ENCODE measurements at regions not wholly inside any gene's neighbourhood (a gene's known extent, or its start where the extent isn't known, plus 50 kb on each side); places are given as distances from the start of the nearest gene placed in this dataset.

DNA sequence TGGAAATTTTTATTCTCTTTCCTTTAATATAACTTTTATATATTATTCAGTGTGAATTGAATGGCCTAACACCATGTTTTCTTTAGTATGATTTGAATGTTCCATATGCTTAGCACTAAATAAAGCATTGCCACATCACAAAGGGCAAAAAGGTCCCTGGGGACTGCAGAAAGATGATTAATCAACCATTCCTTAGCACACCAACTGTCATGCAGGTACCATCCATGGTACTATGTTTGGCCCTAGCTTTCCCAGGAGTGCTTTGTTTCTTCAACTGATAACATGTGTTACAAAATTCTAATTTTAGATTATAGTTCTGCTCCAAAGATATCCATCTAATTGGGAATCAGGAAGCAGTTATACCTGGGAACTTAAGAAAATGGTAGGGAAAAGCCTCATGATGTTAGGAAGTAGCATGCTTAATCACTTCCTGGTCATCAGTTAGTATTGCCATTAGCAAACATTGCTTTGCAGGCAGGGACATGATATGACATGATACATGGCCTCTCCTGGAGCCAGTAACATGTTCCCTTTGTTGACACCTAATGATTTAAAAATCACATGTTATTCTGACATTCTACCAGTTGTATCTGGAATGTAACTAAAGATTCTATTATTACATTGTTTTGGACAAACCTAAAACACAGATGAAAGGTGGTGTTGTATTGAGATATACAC is 712.6 kb upstream of the GBE1 start:
- TF ChIP-seq, protein P1, sequence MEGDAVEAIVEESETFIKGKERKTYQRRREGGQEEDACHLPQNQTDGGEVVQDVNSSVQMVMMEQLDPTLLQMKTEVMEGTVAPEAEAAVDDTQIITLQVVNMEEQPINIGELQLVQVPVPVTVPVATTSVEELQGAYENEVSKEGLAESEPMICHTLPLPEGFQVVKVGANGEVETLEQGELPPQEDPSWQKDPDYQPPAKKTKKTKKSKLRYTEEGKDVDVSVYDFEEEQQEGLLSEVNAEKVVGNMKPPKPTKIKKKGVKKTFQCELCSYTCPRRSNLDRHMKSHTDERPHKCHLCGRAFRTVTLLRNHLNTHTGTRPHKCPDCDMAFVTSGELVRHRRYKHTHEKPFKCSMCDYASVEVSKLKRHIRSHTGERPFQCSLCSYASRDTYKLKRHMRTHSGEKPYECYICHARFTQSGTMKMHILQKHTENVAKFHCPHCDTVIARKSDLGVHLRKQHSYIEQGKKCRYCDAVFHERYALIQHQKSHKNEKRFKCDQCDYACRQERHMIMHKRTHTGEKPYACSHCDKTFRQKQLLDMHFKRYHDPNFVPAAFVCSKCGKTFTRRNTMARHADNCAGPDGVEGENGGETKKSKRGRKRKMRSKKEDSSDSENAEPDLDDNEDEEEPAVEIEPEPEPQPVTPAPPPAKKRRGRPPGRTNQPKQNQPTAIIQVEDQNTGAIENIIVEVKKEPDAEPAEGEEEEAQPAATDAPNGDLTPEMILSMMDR (IDR thresholded peaks at IDR 0.05) = no peak
- TF ChIP-seq POLR2A (IDR thresholded peaks at IDR 0.05) = no peak

All from Peyer's patch (tissue), 4 donors.